GM23338 (cell line): ENCODE measurements at regions not wholly inside any gene's neighbourhood (a gene's known extent, or its start where the extent isn't known, plus 50 kb on each side); places are given as distances from the start of the nearest gene placed in this dataset.
"Not testable (repeated sequence)": the region's sequence is repeated elsewhere in the genome, so short reads cannot be mapped to it uniquely, and the experiment has no call there.

Experiments
- ATAC-seq: fragments of 200-7000 bp; cut with Tn5 transposase; 3 replicates; pipeline ENCODE4 v1.9.1; 2020
- DNase-seq: peaks from one replicate; pipeline ENCODE4 v3.0.0-alpha.2; 2015; ENCODE audit warnings: low spot score
- H2AFZ ChIP-seq: fragments of 200-600 bp; sonication (generic); 2 replicates; pipeline ENCODE4 v1.8.0; 2016; ENCODE audit warnings: antibody characterized with exemption, mild to moderate bottlenecking, moderate library complexity
- H3F3A ChIP-seq: fragments of 200-600 bp; sonication (generic); replicated peaks from 2 replicates; pipeline ENCODE4 v1.8.0; 2017; ENCODE audit warnings: antibody characterized with exemption, mixed run types, low read depth
- H3K27ac ChIP-seq: fragments of 200-600 bp; sonication (generic); 2 replicates; pipeline ENCODE4 v1.6.1; 2016; ENCODE audit warnings: low read depth
- H3K27me3 ChIP-seq: fragments of 200-600 bp; sonication (generic); 2 replicates; pipeline ENCODE4 v1.8.0; 2016; ENCODE audit warnings: mild to moderate bottlenecking, mixed run types, moderate library complexity; ENCODE audit not compliant: insufficient read depth
- H3K36me3 ChIP-seq: fragments of 200-600 bp; sonication (generic); 2 replicates; pipeline ENCODE4 v1.8.0; 2016; ENCODE audit warnings: mild to moderate bottlenecking; ENCODE audit not compliant: insufficient read depth
- H3K4me1 ChIP-seq: fragments of 200-600 bp; sonication (generic); 2 replicates; pipeline ENCODE4 v1.8.0; 2016; ENCODE audit warnings: mild to moderate bottlenecking, moderate library complexity; ENCODE audit not compliant: insufficient read depth
- H3K4me2 ChIP-seq: fragments of 200-600 bp; sonication (generic); 2 replicates; pipeline ENCODE4 v1.7.1; 2017; ENCODE audit warnings: mixed run types
- H3K4me3 ChIP-seq: fragments of 200-600 bp; sonication (generic); 2 replicates; pipeline ENCODE4 v1.6.1; 2016; ENCODE audit warnings: mixed run types
- H3K79me2 ChIP-seq: fragments of 200-600 bp; sonication (generic); replicated peaks from 2 replicates; pipeline ENCODE4 v1.8.0; 2017; ENCODE audit warnings: mild to moderate bottlenecking; ENCODE audit not compliant: insufficient read depth
- H3K9me2 ChIP-seq: fragments of 200-600 bp; sonication (generic); 2 replicates; pipeline ENCODE4 v1.8.0; 2017; ENCODE audit not compliant: insufficient read depth
- H4K20me1 ChIP-seq: fragments of 200-600 bp; sonication (generic); replicated peaks from 2 replicates; pipeline ENCODE4 v1.8.0; 2017; ENCODE audit warnings: mild to moderate bottlenecking; ENCODE audit not compliant: insufficient read depth
- H3K27ac Mint-ChIP-seq: 2 replicates; pipeline ENCODE4 v1.8.0; 2020; ENCODE audit warnings: inconsistent platforms, mild to moderate bottlenecking, moderate library complexity, mixed read lengths
- H3K27me3 Mint-ChIP-seq: 3 replicates; pipeline ENCODE4 v1.8.0; 2022; ENCODE audit warnings: low read depth, mild to moderate bottlenecking, moderate library complexity, mixed read lengths, inconsistent platforms; ENCODE audit not compliant: insufficient read depth, poor library complexity
- H3K36me3 Mint-ChIP-seq: 3 replicates; pipeline ENCODE4 v1.8.0; 2021; ENCODE audit warnings: low read depth, mild to moderate bottlenecking, inconsistent platforms, moderate library complexity, mixed read lengths
- H3K4me1 Mint-ChIP-seq: 3 replicates; pipeline ENCODE4 v1.8.0; 2020; ENCODE audit warnings: mild to moderate bottlenecking, inconsistent platforms, mixed read lengths
- H3K4me3 Mint-ChIP-seq: 3 replicates; pipeline ENCODE4 v1.8.0; 2021; ENCODE audit warnings: moderate library complexity, mild to moderate bottlenecking, inconsistent platforms, mixed read lengths
- H3K9me3 Mint-ChIP-seq: 3 replicates; pipeline ENCODE4 v1.8.0; 2020; ENCODE audit warnings: moderate library complexity, mild to moderate bottlenecking, inconsistent platforms, mixed read lengths
- CREB1 ChIP-seq: fragments of 250-450 bp; sonication (Bioruptor Pico); IDR thresholded peaks from 2 replicates; pipeline ENCODE4 v1.5.0; 2020; ENCODE audit warnings: low read depth, mild to moderate bottlenecking, moderate library complexity
- EZH2 ChIP-seq: fragments of 200-600 bp; sonication (generic); IDR thresholded peaks from one replicate; pipeline ENCODE4 v1.8.0; 2017; ENCODE audit warnings: antibody characterized with exemption, mild to moderate bottlenecking, low read depth; ENCODE audit not compliant: unreplicated experiment
- EZH2phosphoT487 ChIP-seq: fragments of 200-600 bp; sonication (generic); IDR thresholded peaks from one replicate; pipeline ENCODE4 v1.8.1; 2018; ENCODE audit warnings: antibody characterized with exemption; ENCODE audit not compliant: unreplicated experiment
- JUNB ChIP-seq: IDR thresholded peaks from one replicate; pipeline ENCODE4 v1.6.1; 2016; ENCODE audit warnings: antibody characterized with exemption; ENCODE audit not compliant: unreplicated experiment
- STAT1 ChIP-seq: IDR thresholded peaks from one replicate; pipeline ENCODE4 v1.6.1; 2016; ENCODE audit warnings: antibody characterized with exemption; ENCODE audit not compliant: unreplicated experiment
- ZNF331 ChIP-seq: fragments of 250-450 bp; sonication (Bioruptor Pico); IDR thresholded peaks from 2 replicates; pipeline ENCODE4 v1.5.0; 2020; ENCODE audit warnings: low read depth, mild to moderate bottlenecking, moderate library complexity
- TF ChIP-seq, protein P1 (sequence below), 2 experiments: fragments of 200-600 bp in 1 of 2; sonication (generic) in 1 of 2; conservative IDR thresholded peaks; 2 replicates each; pipeline versions ENCODE4 v1.5.1 to v1.6.1; 2016 to 2017; ENCODE audit warnings: antibody characterized with exemption in 2 of 2, low read depth in 2 of 2, mild to moderate bottlenecking in 2 of 2, moderate library complexity in 1 of 2
- TF ChIP-seq, protein P2 (sequence below): IDR thresholded peaks from one replicate; pipeline ENCODE4 v1.6.1; 2018; ENCODE audit warnings: antibody characterized with exemption; ENCODE audit not compliant: unreplicated experiment

DNA sequence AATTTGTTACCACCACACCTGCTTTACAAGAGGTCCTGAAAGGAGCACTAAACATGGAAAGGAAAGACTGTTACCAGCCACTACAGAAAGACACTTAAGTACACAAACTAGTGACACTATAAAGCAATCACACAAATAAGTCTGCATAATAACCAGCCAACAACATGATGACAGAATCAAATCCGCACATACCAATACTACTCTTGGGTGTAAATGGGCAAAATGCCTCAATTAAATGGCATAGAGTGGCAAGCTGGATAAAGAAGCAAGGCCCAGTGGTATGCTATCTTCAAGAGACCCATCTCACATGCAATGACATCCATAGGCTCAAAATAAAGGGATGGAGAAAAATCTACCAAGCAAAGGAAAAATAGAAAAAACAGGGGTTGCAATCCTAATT is 106.8 kb upstream of the PRR23C start:
- no peaks in the 10 kb centered on the region for H3K4me1 Mint-ChIP-seq
- Histone ChIP-seq H3K4me2 (no peak overlapping the region), H3F3A (no peaks in the 10 kb centered on the region)

DNA sequence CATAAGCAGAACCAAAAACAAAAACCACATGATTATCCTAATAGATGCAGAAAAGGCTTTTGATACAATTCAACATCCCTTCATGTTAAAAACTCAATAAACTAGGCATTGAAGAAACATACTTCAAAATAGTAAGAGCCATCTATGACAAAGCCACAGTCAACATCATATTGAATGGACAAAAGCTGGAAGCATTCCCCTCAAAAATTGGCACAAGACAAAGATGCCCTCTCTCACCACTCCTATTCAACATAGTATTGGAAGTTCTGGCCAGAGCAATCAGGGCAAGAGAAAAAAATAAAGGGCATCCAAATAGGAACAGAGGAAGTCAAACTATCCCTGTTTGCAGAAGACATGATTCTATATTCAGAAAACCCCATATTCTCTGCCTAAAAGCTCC is 108.7 kb upstream of the PRR23C start:
- H3K4me3 Mint-ChIP-seq, DNase-seq, H3K4me1 ChIP-seq, H3K9me2 ChIP-seq, H3K27me3 Mint-ChIP-seq, H3K27ac ChIP-seq, H3K4me2 ChIP-seq, H2AFZ ChIP-seq, H4K20me1 ChIP-seq, H3K36me3 ChIP-seq, H3K4me1 Mint-ChIP-seq, H3K27me3 ChIP-seq, H3K27ac Mint-ChIP-seq, H3F3A ChIP-seq, H3K79me2 ChIP-seq, H3K4me3 ChIP-seq, ATAC-seq, H3K9me3 Mint-ChIP-seq, H3K36me3 Mint-ChIP-seq: not testable (repeated sequence)

More for the DNA sequence above, 106.8 kb upstream of the PRR23C start:
- Histone ChIP-seq H3K9me2 (no peaks in the 10 kb centered on the region), H3K79me2 (no peaks in the 10 kb centered on the region), H2AFZ (no peak overlapping the region), H3K27me3 (no peaks in the 10 kb centered on the region), H3K4me1 (no peaks in the 10 kb centered on the region), H3K4me3 (no peak overlapping the region), H4K20me1 (no peaks in the 10 kb centered on the region), H3K36me3 (no peaks in the 10 kb centered on the region), H3K27ac (no peak overlapping the region)
- DNase-seq (no peak), ATAC-seq (no peak)
- Mint-ChIP-seq H3K4me3 (no peak overlapping the region), H3K36me3 (no peaks in the 10 kb centered on the region), H3K27ac (no peak overlapping the region), H3K27me3 (no peaks in the 10 kb centered on the region), H3K9me3 (peaks cover 12% of the 10 kb centered on the region)
- TF ChIP-seq, protein P1, sequence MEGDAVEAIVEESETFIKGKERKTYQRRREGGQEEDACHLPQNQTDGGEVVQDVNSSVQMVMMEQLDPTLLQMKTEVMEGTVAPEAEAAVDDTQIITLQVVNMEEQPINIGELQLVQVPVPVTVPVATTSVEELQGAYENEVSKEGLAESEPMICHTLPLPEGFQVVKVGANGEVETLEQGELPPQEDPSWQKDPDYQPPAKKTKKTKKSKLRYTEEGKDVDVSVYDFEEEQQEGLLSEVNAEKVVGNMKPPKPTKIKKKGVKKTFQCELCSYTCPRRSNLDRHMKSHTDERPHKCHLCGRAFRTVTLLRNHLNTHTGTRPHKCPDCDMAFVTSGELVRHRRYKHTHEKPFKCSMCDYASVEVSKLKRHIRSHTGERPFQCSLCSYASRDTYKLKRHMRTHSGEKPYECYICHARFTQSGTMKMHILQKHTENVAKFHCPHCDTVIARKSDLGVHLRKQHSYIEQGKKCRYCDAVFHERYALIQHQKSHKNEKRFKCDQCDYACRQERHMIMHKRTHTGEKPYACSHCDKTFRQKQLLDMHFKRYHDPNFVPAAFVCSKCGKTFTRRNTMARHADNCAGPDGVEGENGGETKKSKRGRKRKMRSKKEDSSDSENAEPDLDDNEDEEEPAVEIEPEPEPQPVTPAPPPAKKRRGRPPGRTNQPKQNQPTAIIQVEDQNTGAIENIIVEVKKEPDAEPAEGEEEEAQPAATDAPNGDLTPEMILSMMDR (conservative IDR thresholded peaks at IDR 0.05; ENCODE audit: low read depth in 2 of 2), result no peak
- TF ChIP-seq, protein P2, sequence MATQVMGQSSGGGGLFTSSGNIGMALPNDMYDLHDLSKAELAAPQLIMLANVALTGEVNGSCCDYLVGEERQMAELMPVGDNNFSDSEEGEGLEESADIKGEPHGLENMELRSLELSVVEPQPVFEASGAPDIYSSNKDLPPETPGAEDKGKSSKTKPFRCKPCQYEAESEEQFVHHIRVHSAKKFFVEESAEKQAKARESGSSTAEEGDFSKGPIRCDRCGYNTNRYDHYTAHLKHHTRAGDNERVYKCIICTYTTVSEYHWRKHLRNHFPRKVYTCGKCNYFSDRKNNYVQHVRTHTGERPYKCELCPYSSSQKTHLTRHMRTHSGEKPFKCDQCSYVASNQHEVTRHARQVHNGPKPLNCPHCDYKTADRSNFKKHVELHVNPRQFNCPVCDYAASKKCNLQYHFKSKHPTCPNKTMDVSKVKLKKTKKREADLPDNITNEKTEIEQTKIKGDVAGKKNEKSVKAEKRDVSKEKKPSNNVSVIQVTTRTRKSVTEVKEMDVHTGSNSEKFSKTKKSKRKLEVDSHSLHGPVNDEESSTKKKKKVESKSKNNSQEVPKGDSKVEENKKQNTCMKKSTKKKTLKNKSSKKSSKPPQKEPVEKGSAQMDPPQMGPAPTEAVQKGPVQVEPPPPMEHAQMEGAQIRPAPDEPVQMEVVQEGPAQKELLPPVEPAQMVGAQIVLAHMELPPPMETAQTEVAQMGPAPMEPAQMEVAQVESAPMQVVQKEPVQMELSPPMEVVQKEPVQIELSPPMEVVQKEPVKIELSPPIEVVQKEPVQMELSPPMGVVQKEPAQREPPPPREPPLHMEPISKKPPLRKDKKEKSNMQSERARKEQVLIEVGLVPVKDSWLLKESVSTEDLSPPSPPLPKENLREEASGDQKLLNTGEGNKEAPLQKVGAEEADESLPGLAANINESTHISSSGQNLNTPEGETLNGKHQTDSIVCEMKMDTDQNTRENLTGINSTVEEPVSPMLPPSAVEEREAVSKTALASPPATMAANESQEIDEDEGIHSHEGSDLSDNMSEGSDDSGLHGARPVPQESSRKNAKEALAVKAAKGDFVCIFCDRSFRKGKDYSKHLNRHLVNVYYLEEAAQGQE, result no peak
- no peak for TF ChIP-seq ZNF331
- TF ChIP-seq CREB1, result no peak
- TF ChIP-seq JUNB, result no peak
- TF ChIP-seq STAT1, result no peak
- no peak for TF ChIP-seq EZH2phosphoT487
- TF ChIP-seq EZH2, result no peak
